H1 (cell line): ENCODE measurements at regions not wholly inside any gene's neighbourhood (a gene's known extent, or its start where the extent isn't known, plus 50 kb on each side); places are given as distances from the start of the nearest gene placed in this dataset.

Experiments
- CTCF ChIA-PET: fragments of 300-600 bp; sonication (Branson Sonifier 250); formaldehyde crosslinking; loops from one replicate; lab custom pipeline; 2021; ENCODE audit not compliant: partially characterized antibody; lab: Charles Lee
- POLR2A ChIA-PET: fragments of 300-600 bp; sonication (Branson Sonifier 250); formaldehyde crosslinking; loops from one replicate; lab custom pipeline; 2021; ENCODE audit warnings: inconsistent platforms; ENCODE audit not compliant: partially characterized antibody; lab: Charles Lee
- DNase-seq, 2 experiments: peaks; one replicate each; pipeline versions ENCODE4 v3.0.0 to v3.0.0-alpha.2; 2010 to 2022; ENCODE audit warnings: low spot score in 2 of 2, low read depth in 1 of 2, mixed read lengths in 1 of 2
- FAIRE-seq: peaks from 2 replicates; lab custom pipeline; 2011; peaks lifted over from hg19 to GRCh38; lab: Jason Lieb, UNC
- H2AFZ ChIP-seq: 2 replicates; pipeline ENCODE4 v1.8.1; 2012; ENCODE audit warnings: low read length, inconsistent platforms
- H2AK5ac ChIP-seq: 2 replicates; pipeline ENCODE4 v1.6.1; 2013; ENCODE audit warnings: low read depth, low read length
- H2BK120ac ChIP-seq: replicated peaks from 2 replicates; pipeline ENCODE3; 2013; ENCODE audit warnings: low read depth, low read length, inconsistent platforms
- H2BK12ac ChIP-seq: 2 replicates; pipeline ENCODE4 v1.6.1; 2013; ENCODE audit warnings: low read depth, low read length
- H2BK15ac ChIP-seq: 2 replicates; pipeline ENCODE4 v1.6.1; 2013; ENCODE audit warnings: low read length
- H2BK20ac ChIP-seq: 2 replicates; pipeline ENCODE4 v1.6.1; 2013; ENCODE audit warnings: low read length
- H2BK5ac ChIP-seq: 2 replicates; pipeline ENCODE4 v1.6.1; 2013; ENCODE audit warnings: low read depth, low read length
- H3K14ac ChIP-seq: 2 replicates; pipeline ENCODE4 v1.6.1; 2013; ENCODE audit warnings: inconsistent platforms; ENCODE audit not compliant: insufficient read length
- H3K18ac ChIP-seq: 2 replicates; pipeline ENCODE4 v1.6.1; 2013; ENCODE audit warnings: low read length; ENCODE audit errors: extremely low read depth
- H3K23ac ChIP-seq: 2 replicates; pipeline ENCODE4 v1.6.1; 2013; ENCODE audit warnings: inconsistent platforms; ENCODE audit not compliant: insufficient read length
- H3K23me2 ChIP-seq: 2 replicates; pipeline ENCODE4 v1.6.1; 2013; ENCODE audit warnings: low read depth, low read length
- H3K27ac ChIP-seq: 2 replicates; pipeline ENCODE4 v1.6.1; 2011; ENCODE audit warnings: low read depth, low read length, inconsistent platforms
- H3K27me3 ChIP-seq, 4 experiments: replicated peaks in 1 of 4; 1 replicate in 1 of 4; 2 replicates in 3 of 4; pipeline versions ENCODE4 v1.6.1 to v1.8.1; 2011 to 2013; ENCODE audit warnings: low read length in 3 of 4, mild to moderate bottlenecking in 3 of 4, inconsistent platforms in 2 of 4, mixed read lengths in 2 of 4, moderate library complexity in 1 of 4; ENCODE audit not compliant: control insufficient read depth in 3 of 4, insufficient read depth in 3 of 4; ENCODE audit errors: extremely low read depth in 1 of 4
- H3K36me3 ChIP-seq, 4 experiments: 2 replicates each; pipeline versions ENCODE4 v1.6.1 to v1.8.1; 2011 to 2013; ENCODE audit warnings: mild to moderate bottlenecking in 4 of 4, low read length in 3 of 4, moderate library complexity in 2 of 4, control low read depth in 1 of 4, inconsistent platforms in 1 of 4; ENCODE audit not compliant: insufficient read depth in 4 of 4, control insufficient read depth in 2 of 4
- H3K4ac ChIP-seq: replicated peaks from 2 replicates; pipeline ENCODE3; 2013; ENCODE audit warnings: low read length, low read depth, mixed read lengths, inconsistent platforms; ENCODE audit not compliant: insufficient read length
- H3K4me1 ChIP-seq, 4 experiments: replicated peaks in 1 of 4; 1 replicate in 1 of 4; 2 replicates in 3 of 4; pipeline versions ENCODE4 v1.6.1 to v1.8.1; 2011 to 2013; ENCODE audit warnings: low read length in 3 of 4, inconsistent platforms in 2 of 4, mixed read lengths in 1 of 4; ENCODE audit not compliant: insufficient read depth in 4 of 4, control insufficient read depth in 3 of 4
- H3K4me2 ChIP-seq, 2 experiments: 2 replicates each; pipeline versions ENCODE4 v1.6.1 to v1.8.1; 2011 to 2013; ENCODE audit warnings: low read depth in 2 of 2, low read length in 2 of 2, control low read depth in 1 of 2, inconsistent platforms in 1 of 2, mild to moderate bottlenecking in 1 of 2; ENCODE audit not compliant: insufficient read depth in 1 of 2
- H3K4me3 ChIP-seq, 4 experiments: fragments of 200-600, 300-600 bp in 1 of 4; sonication (generic), shearing (Covaris generic), sonication (Bioruptor Twin) in 1 of 4; 2 replicates each; pipeline versions ENCODE4 v1.5.1 to v1.8.1; 2011 to 2016; ENCODE audit warnings: low read length in 4 of 4, low read depth in 3 of 4, control low read depth in 2 of 4, inconsistent platforms in 2 of 4, mild to moderate bottlenecking in 2 of 4, mixed read lengths in 1 of 4, moderate library complexity in 1 of 4; ENCODE audit not compliant: insufficient read depth in 2 of 4; ENCODE audit errors: extremely low read depth in 1 of 4
- H3K56ac ChIP-seq: replicated peaks from 2 replicates; pipeline ENCODE3; 2013; ENCODE audit warnings: low read depth, mild to moderate bottlenecking, mixed read lengths, low read length, inconsistent platforms; ENCODE audit not compliant: insufficient read length
- H3K79me1 ChIP-seq: 2 replicates; pipeline ENCODE4 v1.6.1; 2013; ENCODE audit warnings: low read depth, low read length, control low read depth
- H3K79me2 ChIP-seq, 2 experiments: 2 replicates each; pipeline versions ENCODE4 v1.6.1 to v1.8.1; 2012 to 2013; ENCODE audit warnings: low read length in 2 of 2, mild to moderate bottlenecking in 2 of 2, inconsistent platforms in 1 of 2; ENCODE audit not compliant: insufficient read depth in 2 of 2, control insufficient read depth in 1 of 2
- H3K9ac ChIP-seq, 4 experiments: replicated peaks in 1 of 4; 1 replicate in 1 of 4; 2 replicates in 3 of 4; pipeline versions ENCODE4 v1.6.1 to v1.8.1; 2011 to 2013; ENCODE audit warnings: low read depth in 3 of 4, low read length in 3 of 4, control low read depth in 2 of 4, mild to moderate bottlenecking in 2 of 4, moderate library complexity in 2 of 4, inconsistent platforms in 1 of 4; ENCODE audit errors: extremely low read depth in 1 of 4
- H3K9me3 ChIP-seq, 2 experiments: 2 replicates each; pipeline versions ENCODE4 v1.6.1 to v1.8.1; 2012 to 2013; ENCODE audit warnings: mild to moderate bottlenecking in 2 of 2, moderate library complexity in 2 of 2, control low read depth in 1 of 2, inconsistent platforms in 1 of 2, low read depth in 1 of 2, low read length in 1 of 2, mixed read lengths in 1 of 2; ENCODE audit not compliant: insufficient read depth in 2 of 2
- H4K20me1 ChIP-seq, 2 experiments: replicated peaks in 1 of 2; 2 replicates each; pipeline versions ENCODE3 to v1.8.1; 2011 to 2013; ENCODE audit warnings: inconsistent platforms in 2 of 2, low read length in 2 of 2, mild to moderate bottlenecking in 1 of 2; ENCODE audit not compliant: insufficient read depth in 2 of 2, control insufficient read depth in 1 of 2
- H4K5ac ChIP-seq: 2 replicates; pipeline ENCODE4 v1.6.1; 2013; ENCODE audit warnings: low read length, low read depth, mixed read lengths, inconsistent platforms; ENCODE audit not compliant: insufficient read length
- H4K8ac ChIP-seq: 2 replicates; pipeline ENCODE4 v1.8.0; 2013; ENCODE audit warnings: mild to moderate bottlenecking, moderate library complexity, low read length, inconsistent platforms; ENCODE audit not compliant: insufficient read depth; ENCODE audit errors: extremely low read depth
- H4K91ac ChIP-seq: replicated peaks from 2 replicates; pipeline ENCODE3; 2013; ENCODE audit warnings: low read length, mixed read lengths, inconsistent platforms; ENCODE audit not compliant: insufficient read length
- EZH2 ChIP-seq: fragments of 200-600 bp; sonication (generic); IDR thresholded peaks from 2 replicates; pipeline ENCODE4 v1.7.1; 2012; ENCODE audit warnings: low read depth, mild to moderate bottlenecking, moderate library complexity, low read length, inconsistent platforms; ENCODE audit not compliant: severe bottlenecking
- HDAC2 ChIP-seq, 2 experiments: fragments of 300-600 bp in 1 of 2; sonication (generic) in 1 of 2; IDR thresholded peaks; 2 replicates each; pipeline ENCODE4 v1.6.1; 2011 to 2012; ENCODE audit warnings: low read depth in 2 of 2, low read length in 2 of 2, mild to moderate bottlenecking in 2 of 2, moderate library complexity in 2 of 2, borderline replicate concordance in 1 of 2, inconsistent platforms in 1 of 2
- KDM5A ChIP-seq: fragments of 200-600 bp; IDR thresholded peaks from 2 replicates; pipeline ENCODE4 v1.7.1; 2012; ENCODE audit warnings: mild to moderate bottlenecking, low read length, inconsistent platforms, mixed read lengths
- POLR2AphosphoS5 ChIP-seq: IDR thresholded peaks from 2 replicates; pipeline ENCODE4 v1.6.1; 2011; ENCODE audit warnings: low read depth, low read length
- SAP30 ChIP-seq: fragments of 300-600 bp; sonication (generic); IDR thresholded peaks from 2 replicates; pipeline ENCODE4 v1.7.1; 2012; ENCODE audit warnings: low read length, moderate library complexity, mild to moderate bottlenecking, inconsistent platforms; ENCODE audit not compliant: insufficient read depth, insufficient replicate concordance
- SIX5 ChIP-seq: IDR thresholded peaks from 2 replicates; pipeline ENCODE4 v1.6.1; 2011; ENCODE audit warnings: mild to moderate bottlenecking, low read depth, low read length
- SP1 ChIP-seq: IDR thresholded peaks from 2 replicates; pipeline ENCODE4 v1.6.1; 2011; ENCODE audit warnings: low read depth, low read length
- SP4 ChIP-seq: IDR thresholded peaks from 2 replicates; pipeline ENCODE4 v1.6.1; 2012; ENCODE audit warnings: low read length, inconsistent platforms
- SRF ChIP-seq: IDR thresholded peaks from 2 replicates; pipeline ENCODE4 v1.6.1; 2011; ENCODE audit warnings: mild to moderate bottlenecking, low read depth, low read length, moderate library complexity
- SUZ12 ChIP-seq: fragments of 200-600 bp; sonication (generic); IDR thresholded peaks from 2 replicates; pipeline ENCODE4 v1.6.1; 2012; ENCODE audit warnings: mild to moderate bottlenecking, inconsistent platforms, low read length, moderate library complexity, mixed read lengths
- TCF12 ChIP-seq: IDR thresholded peaks from 2 replicates; pipeline ENCODE4 v1.6.1; 2011; ENCODE audit warnings: low read depth, mild to moderate bottlenecking, low read length
- ZNF274 ChIP-seq: IDR thresholded peaks from 2 replicates; pipeline ENCODE4 v1.7.0; 2012; ENCODE audit warnings: low read length, borderline replicate concordance; ENCODE audit errors: extremely low read depth
- WGBS, 2 experiments: shearing (Covaris generic) in 1 of 2; methylation state at CpG; one replicate each; pipeline versions ENCODE4 v1.1.6 to v1.1.7; 2013 to 2015; ENCODE audit warnings: low lambda C conversion rate in 2 of 2, mixed read lengths in 2 of 2, inconsistent platforms in 1 of 2, low coverage in 1 of 2, missing lambda C conversion rate in 1 of 2; ENCODE audit not compliant: insufficient replicate concordance in 2 of 2, insufficient coverage in 1 of 2, insufficient read length in 1 of 2; ENCODE audit errors: extremely low coverage in 1 of 2, missing lambda C conversion rate in 1 of 2; 5-methylcytosine and 5-hydroxymethylcytosine counted together
- TF ChIP-seq, protein P1 (sequence below): IDR thresholded peaks from 2 replicates; pipeline ENCODE4 v1.6.1; 2012; ENCODE audit warnings: inconsistent platforms
- TF ChIP-seq, protein P2 (sequence below): IDR thresholded peaks from 2 replicates; pipeline ENCODE4 v1.6.1; 2012; ENCODE audit warnings: inconsistent platforms

DNA sequence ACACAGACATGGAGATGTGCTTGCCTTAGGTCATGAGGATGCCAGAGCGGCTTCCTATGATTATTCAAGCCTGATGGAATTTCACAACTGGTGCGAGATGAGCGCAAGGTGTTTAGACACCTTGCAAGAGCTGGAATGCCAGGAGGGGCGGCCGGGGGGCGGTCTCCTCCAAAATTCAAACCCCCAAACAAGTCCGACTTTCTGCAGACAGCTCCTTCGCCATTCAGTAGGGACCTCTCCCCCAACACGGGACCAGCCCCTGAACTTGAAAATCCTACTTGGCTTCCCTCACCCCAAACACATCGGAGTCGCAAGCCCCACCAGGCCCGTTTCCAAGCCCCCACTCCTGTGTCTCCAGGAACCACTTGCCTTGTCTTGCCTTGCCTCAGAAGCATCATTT is 64.8 kb upstream of the ID2 start:
- Histone ChIP-seq H2BK12ac (no peak overlapping the region), H2BK5ac (no peak overlapping the region), H4K91ac (no peak overlapping the region), H3K79me1 (no peaks in the 10 kb centered on the region; the same call in 1 of the 2 replicates), H4K8ac (no peak overlapping the region), H3K56ac (no peak overlapping the region), H4K5ac (no peak overlapping the region), H3K27me3 (no peaks in the 10 kb centered on the region), H3K18ac (no peak overlapping the region), H4K20me1 (no peaks in the 10 kb centered on the region)
- 88% methylated on average over 12 of the region's 12 CpGs; no CpG with 5 or more reads in 1 of the 2 experiments for WGBS, 2 experiments
- no peak for TF ChIP-seq SUZ12
- no peak for TF ChIP-seq EZH2
- no peak for TF ChIP-seq SP1
- TF ChIP-seq, protein P1, sequence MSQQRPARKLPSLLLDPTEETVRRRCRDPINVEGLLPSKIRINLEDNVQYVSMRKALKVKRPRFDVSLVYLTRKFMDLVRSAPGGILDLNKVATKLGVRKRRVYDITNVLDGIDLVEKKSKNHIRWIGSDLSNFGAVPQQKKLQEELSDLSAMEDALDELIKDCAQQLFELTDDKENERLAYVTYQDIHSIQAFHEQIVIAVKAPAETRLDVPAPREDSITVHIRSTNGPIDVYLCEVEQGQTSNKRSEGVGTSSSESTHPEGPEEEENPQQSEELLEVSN: no peak
- no peak for TF ChIP-seq ZNF274
- TF ChIP-seq, protein P2, sequence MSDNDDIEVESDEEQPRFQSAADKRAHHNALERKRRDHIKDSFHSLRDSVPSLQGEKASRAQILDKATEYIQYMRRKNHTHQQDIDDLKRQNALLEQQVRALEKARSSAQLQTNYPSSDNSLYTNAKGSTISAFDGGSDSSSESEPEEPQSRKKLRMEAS: no peak
- no peak for TF ChIP-seq SIX5
- TF ChIP-seq TCF12: no peak
- no peak for TF ChIP-seq KDM5A
- TF ChIP-seq SAP30: no peak
- no peak for TF ChIP-seq SP4
- TF ChIP-seq HDAC2 (IDR thresholded peaks at IDR 0.05; ENCODE audit: borderline replicate concordance in 1 of 2, low read depth in 2 of 2, low read length in 2 of 2): no peak
- no peak for TF ChIP-seq SRF
- no peak for TF ChIP-seq POLR2AphosphoS5
- TF ChIP-seq, all 59 proteins: peak for 0
- Histone ChIP-seq H3K23ac (no peak overlapping the region), H3K79me2 (no peaks in the 10 kb centered on the region), H3K9me3 (no peaks in the 10 kb centered on the region), H2BK15ac (no peak overlapping the region), H3K4me1 (no peaks in the 10 kb centered on the region), H3K4me2 (no peak overlapping the region), H3K27ac (no peak overlapping the region), H3K14ac (no peak overlapping the region), H3K36me3 (no peaks in the 10 kb centered on the region), H3K9ac (no peak overlapping the region), H3K4me3 (no peak overlapping the region), H2BK20ac (no peak overlapping the region), H3K4ac (no peak overlapping the region), H3K23me2 (no peaks in the 10 kb centered on the region), H2BK120ac (no peak overlapping the region), H2AK5ac (no peak overlapping the region), H2AFZ (no peak overlapping the region)
- ChIA-PET POLR2A (no interaction called here), CTCF (interaction anchor here (0.6 to 1.6 kb wide), 3 partner anchors 9 to 70 kb away, joined by 3 to 7 read pairs (median 3); no protein-coding TSS in a partner anchor)
- FAIRE-seq: no peak
- no peak for DNase-seq
